ENCODE measurements at regions not wholly inside any gene's neighbourhood (a gene's known extent, or its start where the extent isn't known, plus 50 kb on each side); places are given as distances from the start of the nearest gene placed in this dataset.

- H3K27me3 ChIP-seq (ENCODE audit: low read depth) = peaks cover 59% of the 10 kb centered on the region
These were observed 112.3 kb upstream of the HES1 start for GRCh38 chr3:194023501-194024280.

DNA sequence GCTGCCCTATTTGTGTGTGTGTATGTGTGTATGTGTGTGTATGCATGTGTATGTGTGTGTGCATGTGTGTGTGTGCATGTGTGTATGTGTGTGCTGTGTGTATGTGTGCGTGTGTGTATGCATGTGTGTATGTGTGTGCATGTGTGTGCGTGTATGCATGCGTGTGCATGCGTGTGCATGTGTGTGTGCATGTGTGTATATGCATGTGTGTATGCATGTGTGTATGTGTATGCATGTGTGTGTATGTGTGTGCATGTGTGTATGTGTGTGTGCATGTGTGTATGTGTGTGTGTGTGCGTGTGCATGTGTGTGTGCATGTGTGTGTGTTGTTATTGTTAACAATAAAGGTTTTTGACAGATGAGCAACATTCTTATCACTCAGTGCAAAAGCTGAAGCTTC lies 110.8 kb upstream of the HES1 start:
- intact Hi-C loops (cut with micrococcal nuclease) = no loop called here

More at GRCh38 chr3:194023501-194024280, 112.3 kb upstream of the HES1 start:
- H3K4me3 ChIP-seq = no peak overlapping the region
- no peaks in the 10 kb centered on the region for H3K4me1 ChIP-seq
- TF ChIP-seq, protein P1, sequence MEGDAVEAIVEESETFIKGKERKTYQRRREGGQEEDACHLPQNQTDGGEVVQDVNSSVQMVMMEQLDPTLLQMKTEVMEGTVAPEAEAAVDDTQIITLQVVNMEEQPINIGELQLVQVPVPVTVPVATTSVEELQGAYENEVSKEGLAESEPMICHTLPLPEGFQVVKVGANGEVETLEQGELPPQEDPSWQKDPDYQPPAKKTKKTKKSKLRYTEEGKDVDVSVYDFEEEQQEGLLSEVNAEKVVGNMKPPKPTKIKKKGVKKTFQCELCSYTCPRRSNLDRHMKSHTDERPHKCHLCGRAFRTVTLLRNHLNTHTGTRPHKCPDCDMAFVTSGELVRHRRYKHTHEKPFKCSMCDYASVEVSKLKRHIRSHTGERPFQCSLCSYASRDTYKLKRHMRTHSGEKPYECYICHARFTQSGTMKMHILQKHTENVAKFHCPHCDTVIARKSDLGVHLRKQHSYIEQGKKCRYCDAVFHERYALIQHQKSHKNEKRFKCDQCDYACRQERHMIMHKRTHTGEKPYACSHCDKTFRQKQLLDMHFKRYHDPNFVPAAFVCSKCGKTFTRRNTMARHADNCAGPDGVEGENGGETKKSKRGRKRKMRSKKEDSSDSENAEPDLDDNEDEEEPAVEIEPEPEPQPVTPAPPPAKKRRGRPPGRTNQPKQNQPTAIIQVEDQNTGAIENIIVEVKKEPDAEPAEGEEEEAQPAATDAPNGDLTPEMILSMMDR (IDR thresholded peaks at IDR 0.05; ENCODE audit: borderline replicate concordance) = no peak
- no peak overlapping the region for H3K27ac ChIP-seq (replicated peaks)
- H3K36me3 ChIP-seq = no peaks in the 10 kb centered on the region
- intact Hi-C loops (cut with micrococcal nuclease) = no loop called here
- no peak for DNase-seq
- H3K9me3 ChIP-seq (replicated peaks) = no peaks in the 10 kb centered on the region

DNA sequence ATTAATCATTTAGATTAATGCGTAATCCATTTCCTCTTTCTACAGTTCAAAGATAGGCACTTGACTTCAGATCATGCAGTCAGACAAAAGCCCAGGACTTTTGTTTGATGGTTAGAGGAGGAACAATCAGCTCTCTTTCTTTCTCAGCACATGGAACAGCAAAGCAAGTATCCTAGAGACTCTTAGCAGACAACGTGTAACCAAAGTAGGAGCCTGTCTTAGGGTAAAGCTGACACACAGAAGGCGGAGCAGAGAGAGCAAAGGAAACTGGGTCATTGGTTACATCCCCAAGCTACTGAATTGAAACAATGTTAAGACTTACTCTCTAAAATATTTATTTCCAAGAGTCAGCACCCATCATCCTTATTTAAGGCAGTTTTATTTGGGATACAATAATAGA lies 110.0 kb upstream of the HES1 start:
- no peak for DNase-seq
- Histone ChIP-seq H3K9me3 (replicated peaks) (no peaks in the 10 kb centered on the region), H3K27me3 (ENCODE audit: low read depth) (peaks cover 68% of the 10 kb centered on the region), H3K4me1 (no peaks in the 10 kb centered on the region), H3K36me3 (no peaks in the 10 kb centered on the region), H3K27ac (replicated peaks) (no peak overlapping the region), H3K4me3 (no peak overlapping the region)
- intact Hi-C loops (cut with micrococcal nuclease) = no loop called here
- TF ChIP-seq, protein P1 (IDR thresholded peaks at IDR 0.05; ENCODE audit: borderline replicate concordance) = no peak

More for the DNA sequence above, 110.8 kb upstream of the HES1 start:
- Histone ChIP-seq H3K9me3 (replicated peaks) (no peaks in the 10 kb centered on the region), H3K27me3 (ENCODE audit: low read depth) (peaks cover 61% of the 10 kb centered on the region), H3K27ac (replicated peaks) (no peak overlapping the region), H3K4me3 (no peak overlapping the region), H3K4me1 (no peaks in the 10 kb centered on the region), H3K36me3 (no peaks in the 10 kb centered on the region)
- no peak for DNase-seq
- TF ChIP-seq, protein P1 (IDR thresholded peaks at IDR 0.05; ENCODE audit: borderline replicate concordance) = no peak

DNA sequence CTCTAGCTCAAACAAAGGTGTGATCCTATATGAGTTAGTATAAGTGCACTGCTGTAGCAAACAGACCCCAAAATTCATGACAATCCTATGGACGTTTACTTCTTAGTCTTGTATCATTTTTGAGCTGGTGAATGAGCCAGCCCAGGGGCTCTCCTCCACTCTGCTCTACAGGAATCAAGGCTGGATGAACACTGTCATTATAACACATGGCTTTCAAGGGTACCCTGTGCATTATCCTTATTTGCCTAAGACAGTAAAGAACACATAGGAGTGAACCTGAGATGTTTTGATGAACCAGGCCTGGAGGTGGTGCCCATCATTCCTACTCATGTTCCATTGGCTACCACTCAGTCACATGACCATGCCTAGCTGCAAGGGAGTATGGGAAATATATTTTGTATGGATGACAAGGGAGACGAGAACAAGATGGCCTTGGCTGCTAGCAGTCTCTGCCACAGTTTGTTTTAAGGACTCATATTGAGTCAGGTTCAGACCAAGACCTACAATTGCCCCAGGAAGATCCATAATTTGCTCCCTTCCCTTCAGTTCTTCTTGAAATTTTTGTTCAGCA lies 107.4 kb upstream of the HES1 start:
- intact Hi-C loops (cut with micrococcal nuclease) = no loop called here
- Histone ChIP-seq H3K4me1 (no peaks in the 10 kb centered on the region), H3K4me3 (no peak overlapping the region), H3K27me3 (ENCODE audit: low read depth) (peaks cover 89% of the 10 kb centered on the region), H3K9me3 (replicated peaks) (no peaks in the 10 kb centered on the region), H3K36me3 (no peaks in the 10 kb centered on the region), H3K27ac (replicated peaks) (no peak overlapping the region)
- TF ChIP-seq, protein P1 (IDR thresholded peaks at IDR 0.05; ENCODE audit: borderline replicate concordance) = no peak
- DNase-seq = no peak

DNA sequence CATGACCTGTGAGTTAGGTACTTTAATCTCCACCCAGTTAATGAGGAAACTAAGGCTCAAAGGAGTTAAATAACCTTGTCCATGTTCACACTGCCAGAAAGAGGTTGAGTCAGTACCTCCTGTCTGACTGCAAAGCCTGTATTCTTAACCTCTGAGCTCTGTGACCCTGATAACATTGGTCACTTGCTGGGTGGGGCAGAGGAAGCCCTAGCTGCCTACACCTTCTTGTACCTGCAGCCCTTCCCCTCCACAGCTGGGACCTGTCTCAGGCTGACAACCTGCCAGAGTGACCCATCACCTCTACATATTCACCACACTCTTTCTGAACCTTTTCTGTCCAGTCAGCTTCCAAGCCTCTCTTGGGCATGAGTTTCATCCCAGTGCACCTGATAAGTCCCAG lies 106.1 kb upstream of the HES1 start:
- H3K4me3 ChIP-seq = no peak overlapping the region
- no peak for DNase-seq
- no peaks in the 10 kb centered on the region for H3K9me3 ChIP-seq (replicated peaks)
- no peaks in the 10 kb centered on the region for H3K4me1 ChIP-seq
- intact Hi-C loops (cut with micrococcal nuclease) = no loop called here
- no peak overlapping the region for H3K27ac ChIP-seq (replicated peaks)
- no peaks in the 10 kb centered on the region for H3K36me3 ChIP-seq
- TF ChIP-seq, protein P1 (IDR thresholded peaks at IDR 0.05; ENCODE audit: borderline replicate concordance) = no peak
- peaks cover 83% of the 10 kb centered on the region for H3K27me3 ChIP-seq (ENCODE audit: low read depth)

All from left ventricle myocardium inferior (tissue), 1 donor.